ENCODE measurements at regions not wholly inside any gene's neighbourhood (a gene's known extent, or its start where the extent isn't known, plus 50 kb on each side); places are given as distances from the start of the nearest gene placed in this dataset.

DNA sequence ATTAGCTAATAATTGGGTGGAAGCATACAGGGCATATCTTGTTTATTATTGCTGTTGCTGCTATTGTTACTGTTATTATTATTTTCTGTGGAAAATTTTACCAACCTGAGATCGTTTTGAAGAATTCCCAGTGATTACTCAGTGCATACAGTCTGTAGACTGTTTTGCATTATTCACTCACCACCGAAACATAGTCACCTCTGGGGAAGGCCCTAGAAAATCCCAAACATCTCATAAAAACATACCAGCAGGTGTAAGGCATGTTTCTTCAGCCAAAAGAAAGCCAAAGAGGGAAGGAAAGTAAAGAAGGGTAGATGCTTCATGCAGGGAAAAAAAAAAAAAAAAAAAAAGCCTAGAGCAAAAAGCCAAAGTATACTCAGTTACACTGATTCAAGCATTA, 647.7 kb downstream of the BCL11A start:
- Histone ChIP-seq H3K79me2 (ENCODE audit: control insufficient read depth in 1 of 2, insufficient read depth in 2 of 2, low read length in 2 of 2) (no peaks in the 10 kb centered on the region), H2BK12ac (ENCODE audit: low read depth, low read length) (no peak overlapping the region), H3K4me2 (ENCODE audit: insufficient read depth in 1 of 2, low read depth in 2 of 2, low read length in 2 of 2) (no peak overlapping the region), H3K18ac (ENCODE audit: extremely low read depth, low read length) (no peak overlapping the region), H4K8ac (ENCODE audit: extremely low read depth, insufficient read depth, low read length) (no peak overlapping the region), H3K9ac (replicated peaks in 1 of 4; ENCODE audit: extremely low read depth in 1 of 4, low read depth in 3 of 4, low read length in 3 of 4) (no peak overlapping the region), H3K36me3 (ENCODE audit: control insufficient read depth in 2 of 4, insufficient read depth in 4 of 4, low read length in 3 of 4) (no peaks in the 10 kb centered on the region), H3K4me3 (ENCODE audit: extremely low read depth in 1 of 4, insufficient read depth in 2 of 4, low read depth in 3 of 4, low read length in 4 of 4) (no peak overlapping the region), H3K27ac (ENCODE audit: low read depth, low read length) (no peak overlapping the region), H4K91ac (replicated peaks; ENCODE audit: insufficient read length, low read length) (no peak overlapping the region), H4K5ac (ENCODE audit: insufficient read length, low read depth, low read length) (no peak overlapping the region), H3K27me3 (replicated peaks in 1 of 4; ENCODE audit: control insufficient read depth in 3 of 4, extremely low read depth in 1 of 4, insufficient read depth in 3 of 4, low read length in 3 of 4) (no peaks in the 10 kb centered on the region), H2BK15ac (ENCODE audit: low read length) (no peak overlapping the region), H3K4ac (replicated peaks; ENCODE audit: insufficient read length, low read depth, low read length) (no peak overlapping the region), H3K23me2 (ENCODE audit: low read depth, low read length) (no peaks in the 10 kb centered on the region), H2BK5ac (ENCODE audit: low read depth, low read length) (no peak overlapping the region), H2BK120ac (replicated peaks; ENCODE audit: low read depth, low read length) (no peak overlapping the region), H3K56ac (replicated peaks; ENCODE audit: insufficient read length, low read depth, low read length) (no peak overlapping the region), H2AK5ac (ENCODE audit: low read depth, low read length) (no peak overlapping the region), H2AFZ (ENCODE audit: low read length) (no peak overlapping the region), H4K20me1 (replicated peaks in 1 of 2; ENCODE audit: control insufficient read depth in 1 of 2, insufficient read depth in 2 of 2, low read length in 2 of 2) (no peaks in the 10 kb centered on the region), H3K9me3 (ENCODE audit: insufficient read depth in 2 of 2, low read depth in 1 of 2, low read length in 1 of 2) (no peaks in the 10 kb centered on the region), H3K14ac (ENCODE audit: insufficient read length) (no peak overlapping the region), H3K4me1 (replicated peaks in 1 of 4; ENCODE audit: control insufficient read depth in 3 of 4, insufficient read depth in 4 of 4, low read length in 3 of 4) (no peaks in the 10 kb centered on the region), H3K23ac (ENCODE audit: insufficient read length) (no peak overlapping the region), H3K79me1 (ENCODE audit: low read depth, low read length) (no peaks in the 10 kb centered on the region), H2BK20ac (ENCODE audit: low read length) (no peak overlapping the region)
- DNase-seq (ENCODE audit: low read depth in 1 of 2, low spot score in 2 of 2) (no peak), FAIRE-seq (no peak)
- TF ChIP-seq SRF (IDR thresholded peaks at IDR 0.05; ENCODE audit: low read depth, low read length) (no peak), SP2 (IDR thresholded peaks at IDR 0.05; ENCODE audit: low read length) (no peak), BRCA1 (IDR thresholded peaks at IDR 0.05; ENCODE audit: low read depth, low read length) (no peak), CHD2 (IDR thresholded peaks at IDR 0.05; ENCODE audit: low read length) (no peak), CTBP2 (IDR thresholded peaks at IDR 0.05; ENCODE audit: borderline replicate concordance, insufficient read depth, insufficient read length, low read length) (no peak), EP300 (IDR thresholded peaks at IDR 0.05; ENCODE audit: borderline replicate concordance in 1 of 2, low read depth in 2 of 2, low read length in 2 of 2) (no peak)
- POLR2A ChIA-PET (ENCODE audit: partially characterized antibody) = no interaction called here
- 85% methylated on average over 2 of the region's 2 CpGs; no CpG with 5 or more reads in 1 of the 2 experiments for WGBS, 2 experiments (ENCODE audit: extremely low coverage in 1 of 2, insufficient coverage in 1 of 2, insufficient read length in 1 of 2, insufficient replicate concordance in 2 of 2, low coverage in 1 of 2, low lambda C conversion rate in 2 of 2, missing lambda C conversion rate in 1 of 2)
- CTCF ChIA-PET (ENCODE audit: partially characterized antibody) = no interaction called here
